K562 (cell line): ENCODE measurements at regions not wholly inside any gene's neighbourhood (a gene's known extent, or its start where the extent isn't known, plus 50 kb on each side); places are given as distances from the start of the nearest gene placed in this dataset.

Experiments
- ATF1 ChIP-seq, 2 experiments: fragments of 450-650 bp in 1 of 2; IDR thresholded peaks; 2 replicates each; pipeline ENCODE4 v1.6.1; 2016; ENCODE audit warnings: missing compliant biosample characterization in 1 of 2, missing genetic modification characterization in 1 of 2
- E2F4 ChIP-seq: sonication (generic); formaldehyde crosslinking; IDR thresholded peaks from 2 replicates; pipeline ENCODE4 v1.8.0; 2022; ENCODE audit warnings: mild to moderate bottlenecking, low read depth, missing genetic modification reagents
- EHMT2 ChIP-seq: fragments of 450-650 bp; IDR thresholded peaks from 2 replicates; pipeline ENCODE4 v1.6.1; 2018; ENCODE audit warnings: antibody characterized with exemption
- GABPA ChIP-seq: fragments of 200-800 bp; sonication (Bioruptor generic); conservative IDR thresholded peaks from 2 replicates; pipeline ENCODE4 v1.6.1; 2016; ENCODE audit warnings: low read depth, missing genetic modification characterization, missing compliant biosample characterization
- KAT2B ChIP-seq: IDR thresholded peaks from one replicate; pipeline ENCODE4 v1.6.1; 2012; ENCODE audit warnings: low read depth, mild to moderate bottlenecking, control low read depth, inconsistent platforms, low read length, moderate library complexity
- NR2C1 ChIP-seq, 2 experiments: fragments of 450-650 bp; IDR thresholded peaks; 2 replicates each; pipeline ENCODE4 v1.6.1; 2017; ENCODE audit warnings: mild to moderate bottlenecking in 2 of 2, antibody characterized with exemption in 1 of 2, inconsistent platforms in 1 of 2, missing compliant biosample characterization in 1 of 2, missing genetic modification characterization in 1 of 2
- PURB ChIP-seq: sonication (generic); formaldehyde crosslinking; IDR thresholded peaks from 2 replicates; pipeline ENCODE4 v1.9.0; 2021; ENCODE audit warnings: low read depth, mild to moderate bottlenecking, missing genetic modification reagents
- RCOR1 ChIP-seq, 2 experiments: IDR thresholded peaks; 2 replicates each; pipeline ENCODE4 v1.6.1; 2012; ENCODE audit warnings: low read depth in 2 of 2, low read length in 2 of 2, borderline replicate concordance in 1 of 2, improper control_type of control experiment in 1 of 2
- SIRT6 ChIP-seq: IDR thresholded peaks from one replicate; pipeline ENCODE4 v1.6.1; 2012; ENCODE audit warnings: low read depth, mild to moderate bottlenecking, control low read depth, inconsistent platforms, low read length, moderate library complexity
- TEAD2 ChIP-seq: fragments of 450-650 bp; IDR thresholded peaks from 2 replicates; pipeline ENCODE4 v1.6.1; 2016; ENCODE audit warnings: missing genetic modification characterization, control low read depth, missing compliant biosample characterization
- TRIM28 ChIP-seq: fragments of 450-650 bp; IDR thresholded peaks from 2 replicates; pipeline ENCODE4 v1.6.1; 2017
- U2AF2 ChIP-seq: fragments of 200-400 bp; formaldehyde crosslinking; optimal IDR thresholded peaks from 2 replicates; pipeline ENCODE3; 2017; ENCODE audit warnings: low read depth, mild to moderate bottlenecking, low read length
- WHSC1 ChIP-seq: IDR thresholded peaks from one replicate; pipeline ENCODE4 v1.6.1; 2012; ENCODE audit warnings: low read length, control low read depth, inconsistent platforms
- ZNF274 ChIP-seq: IDR thresholded peaks from 2 replicates; pipeline ENCODE4 v1.6.1; 2011; ENCODE audit warnings: low read depth, mild to moderate bottlenecking, low read length, moderate library complexity, borderline replicate concordance
- TF ChIP-seq, protein P1 (sequence below): fragments of 450-650 bp; formaldehyde crosslinking; IDR thresholded peaks from 2 replicates; pipeline ENCODE4 v1.4.0; 2022; ENCODE audit warnings: missing genetic modification characterization

DNA sequence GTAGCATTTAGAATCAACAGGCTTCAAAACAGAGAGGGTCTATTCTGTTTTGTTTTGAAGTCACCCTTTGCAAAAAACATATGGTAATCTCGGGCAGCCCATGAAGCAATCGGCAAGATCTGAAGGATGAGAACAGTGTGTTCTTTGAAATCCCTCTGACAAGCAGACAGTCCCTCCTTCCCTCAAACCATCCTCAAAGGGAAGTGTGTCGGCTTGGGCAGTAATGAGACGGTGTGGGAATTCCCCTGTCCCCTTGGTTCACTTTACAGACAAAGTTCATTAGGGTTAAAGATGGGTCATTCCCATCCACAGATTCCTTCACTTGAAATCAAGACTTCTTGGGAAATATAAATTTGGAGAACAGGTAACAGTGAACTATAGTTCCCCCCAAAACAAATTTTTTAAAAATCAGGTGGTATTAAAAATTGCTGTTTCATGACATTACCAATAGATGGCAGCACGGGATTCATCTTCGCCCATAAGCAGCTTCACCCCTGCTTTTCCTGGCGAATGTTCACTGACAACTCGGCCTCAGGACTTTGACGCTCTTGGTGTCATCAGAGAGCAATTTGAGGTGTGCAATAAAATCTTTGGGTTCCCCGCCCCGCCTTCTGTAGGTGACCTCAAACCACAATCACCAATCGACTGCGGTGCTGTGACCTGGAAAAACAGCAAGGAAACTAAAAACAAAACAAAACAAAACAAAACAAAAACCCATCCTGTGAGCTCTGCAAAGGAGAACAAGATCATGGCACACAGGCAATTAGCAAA, 159.3 kb upstream of the TNFAIP3 start (continued):
- TF ChIP-seq WHSC1 (no peak), GABPA (tag) (0 out of 2 replicates have a peak, but pooled peaks have one; percentile 32), KAT2B (no peak), RCOR1 (IDR thresholded peaks at IDR 0.05; ENCODE audit: borderline replicate concordance in 1 of 2, low read depth in 2 of 2, low read length in 2 of 2) (peak in 1 of 2 experiments; percentile 53; a peak in 2 of 4 replicates), E2F4 (CRISPR knock-in tag) (no peak), EHMT2 (0 out of 2 replicates have a peak, but pooled peaks have one; percentile 10), NR2C1 (IDR thresholded peaks at IDR 0.05) (no peak; the same call in 1 of the 2 replicates), NR2C1 (tag; IDR thresholded peaks at IDR 0.05) (peak; percentile 32; the same call in 1 of the 2 replicates), TEAD2 (tag) (no peak), SIRT6 (no peak), PURB (CRISPR knock-in tag) (no peak), U2AF2 (no peak), ATF1 (CRISPR knock-in tag; IDR thresholded peaks at IDR 0.05) (no peak), ATF1 (tag; IDR thresholded peaks at IDR 0.05) (peak; percentile 56), TRIM28 (no peak), ZNF274 (no peak)
- TF ChIP-seq, protein P1, sequence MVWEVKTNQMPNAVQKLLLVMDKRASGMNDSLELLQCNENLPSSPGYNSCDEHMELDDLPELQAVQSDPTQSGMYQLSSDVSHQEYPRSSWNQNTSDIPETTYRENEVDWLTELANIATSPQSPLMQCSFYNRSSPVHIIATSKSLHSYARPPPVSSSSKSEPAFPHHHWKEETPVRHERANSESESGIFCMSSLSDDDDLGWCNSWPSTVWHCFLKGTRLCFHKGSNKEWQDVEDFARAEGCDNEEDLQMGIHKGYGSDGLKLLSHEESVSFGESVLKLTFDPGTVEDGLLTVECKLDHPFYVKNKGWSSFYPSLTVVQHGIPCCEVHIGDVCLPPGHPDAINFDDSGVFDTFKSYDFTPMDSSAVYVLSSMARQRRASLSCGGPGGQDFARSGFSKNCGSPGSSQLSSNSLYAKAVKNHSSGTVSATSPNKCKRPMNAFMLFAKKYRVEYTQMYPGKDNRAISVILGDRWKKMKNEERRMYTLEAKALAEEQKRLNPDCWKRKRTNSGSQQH (CRISPR knock-in tag) = no peak
